ENCODE measurements at regions not wholly inside any gene's neighbourhood (a gene's known extent, or its start where the extent isn't known, plus 50 kb on each side); places are given as distances from the start of the nearest gene placed in this dataset.
A peak's percentile ranks its signal among the peaks of the same experiment; 100 is the strongest.

DNA sequence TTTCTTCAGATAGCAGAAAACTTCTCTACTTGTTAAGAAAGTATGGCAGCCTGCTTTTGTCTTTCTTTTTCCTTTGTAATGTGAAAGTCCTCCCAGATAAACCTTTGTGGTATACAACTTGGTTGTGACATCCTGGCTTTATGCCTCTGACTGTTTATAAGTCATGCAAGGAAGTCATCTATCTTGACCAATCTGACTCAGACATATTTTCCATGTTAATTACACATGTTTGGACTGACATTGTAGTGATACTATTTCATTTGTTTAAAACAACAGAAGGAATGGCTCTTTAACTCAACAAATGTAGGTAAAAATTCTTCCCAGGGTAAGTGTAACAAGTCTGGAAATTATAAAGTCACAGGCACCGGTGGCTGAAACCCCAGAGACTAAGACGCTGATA, 341.6 kb upstream of the MEOX2 start:
- Histone ChIP-seq H3K36me3 (ENCODE audit: control insufficient read depth, insufficient read depth, low read length) (no peaks in the 10 kb centered on the region), H3K9me3 (ENCODE audit: control insufficient read depth, insufficient read depth, low read length) (no peaks in the 10 kb centered on the region), H3K18ac (ENCODE audit: low read depth, low read length) (peak overlapping the region; percentile 100), H4K20me1 (ENCODE audit: insufficient read depth, low read length) (no peaks in the 10 kb centered on the region), H2AFZ (replicated peaks; ENCODE audit: low read length, poor library complexity) (no peak overlapping the region), H3K4ac (ENCODE audit: low read depth, low read length) (peak overlapping the region; percentile 82; the same call in 1 of the 2 replicates), H2AK5ac (ENCODE audit: low read depth, low read length) (no peak overlapping the region; the same call in 1 of the 2 replicates), H2BK120ac (ENCODE audit: low read depth, low read length) (peak overlapping the region; percentile 97), H3K4me1 (ENCODE audit: control insufficient read depth, insufficient read depth, low read length) (peaks cover 22% of the 10 kb centered on the region), H2AK9ac (replicated peaks; ENCODE audit: low read depth, low read length, poor library complexity) (no peak overlapping the region), H3K9me1 (ENCODE audit: insufficient read depth, low read length) (peaks cover 6% of the 10 kb centered on the region), H3K14ac (replicated peaks; ENCODE audit: low read depth, low read length) (peak overlapping the region; percentile 79; the same call in 1 of the 2 replicates), H4K8ac (ENCODE audit: low read depth in 2 of 2, low read length in 2 of 2) (peak overlapping the region; percentile 62 to 69), H3K9ac (ENCODE audit: low read depth, low read length) (no peak overlapping the region), H3K27ac (ENCODE audit: insufficient read depth, low read length) (peak overlapping the region; percentile 80; the same call in 1 of the 2 replicates), H3K27me3 (ENCODE audit: control insufficient read depth, insufficient read depth, low read length) (no peaks in the 10 kb centered on the region), H3K4me2 (ENCODE audit: low read depth, low read length) (peak overlapping the region; percentile 96), H3K56ac (ENCODE audit: extremely low read depth, insufficient read depth, low read length) (peak overlapping the region; percentile 92), H2BK15ac (ENCODE audit: low read depth, low read length) (peak overlapping the region; percentile 71; the same call in 2 of the 3 replicates), H2BK5ac (ENCODE audit: low read depth, low read length, poor library complexity, severe bottlenecking) (peak overlapping the region; percentile 96), H3K4me3 (ENCODE audit: insufficient read depth, low read depth, low read length) (no peak overlapping the region), H4K91ac (ENCODE audit: insufficient read depth, low read depth, low read length) (peak overlapping the region; percentile 83), H3K79me1 (ENCODE audit: low read depth in 1 of 2, low read length in 2 of 2) (no peaks in the 10 kb centered on the region), H4K5ac (ENCODE audit: low read depth, low read length) (peak overlapping the region; percentile 99), H2BK20ac (ENCODE audit: low read depth, low read length) (peak overlapping the region; percentile 99), H3K23ac (ENCODE audit: low read depth, low read length) (peak overlapping the region; percentile 92; the same call in 1 of the 2 replicates)
- no TSS peak for BruUV-seq (replicated peaks)
- intact Hi-C loops (cut with micrococcal nuclease) (loop anchor here (5.0 kb wide), 1 partner anchor 91 kb away; no protein-coding TSS in a partner anchor), dilution Hi-C loops (cut with HindIII; ENCODE audit: low sequenced_read_pairs, unreplicated experiment) (no loop called here), in situ Hi-C loops (cut with MboI; ENCODE audit: low sequenced_read_pairs) (no loop called here)
- POLR2A ChIA-PET (ENCODE audit: unreplicated experiment), result no interaction called here
- CTCF ChIA-PET, result no interaction called here
- DNase-seq, result peak; percentile 95
- TF ChIP-seq BHLHE40 (IDR thresholded peaks at IDR 0.05; ENCODE audit: low read depth, low read length), result peak; percentile 56
- peak; percentile 46; the same call in 1 of the 2 replicates for TF ChIP-seq FOS (IDR thresholded peaks at IDR 0.05; ENCODE audit: low read depth, low read length)
- no peak for TF ChIP-seq POLR2A (IDR thresholded peaks at IDR 0.05; ENCODE audit: low read depth, low read length)
- TF ChIP-seq CEBPB (IDR thresholded peaks at IDR 0.05; ENCODE audit: low read depth, low read length), result peak; percentile 94
- ATAC-seq (ENCODE audit: low read depth), result peak; percentile 52
- no CpG with 5 or more reads among the region's 2 CpGs for WGBS, 2 experiments (ENCODE audit: extremely low coverage in 2 of 2, insufficient read length in 1 of 2)
